Neuron (in vitro differentiated cells): ENCODE measurements at regions not wholly inside any gene's neighbourhood (a gene's known extent, or its start where the extent isn't known, plus 50 kb on each side); places are given as distances from the start of the nearest gene placed in this dataset.
"Not testable (repeated sequence)": the region's sequence is repeated elsewhere in the genome, so short reads cannot be mapped to it uniquely, and the experiment has no call there.

Experiments
- H2AFZ ChIP-seq: one replicate; pipeline ENCODE4 v1.6.1; 2013; ENCODE audit warnings: low read depth, mild to moderate bottlenecking, inconsistent platforms, low read length, moderate library complexity
- H3K27me3 ChIP-seq: one replicate; pipeline ENCODE4 v1.6.1; 2013; ENCODE audit warnings: low read length; ENCODE audit not compliant: insufficient read depth
- H3K36me3 ChIP-seq: one replicate; pipeline ENCODE4 v1.6.1; 2013; ENCODE audit warnings: low read length; ENCODE audit not compliant: insufficient read depth
- H3K4me1 ChIP-seq: one replicate; pipeline ENCODE4 v1.6.1; 2013; ENCODE audit warnings: low read length; ENCODE audit not compliant: insufficient read depth
- H3K4me3 ChIP-seq: 2 replicates; pipeline ENCODE4 v1.5.1; 2013; ENCODE audit warnings: mild to moderate bottlenecking, low read length, moderate library complexity
- H3K9me3 ChIP-seq: one replicate; pipeline ENCODE4 v1.6.1; 2013; ENCODE audit warnings: low read length

GRCh38 chr4:81300352-81300751, 85.3 kb upstream of the PRKG2 start:
- H3K27me3 ChIP-seq, H3K4me3 ChIP-seq, H2AFZ ChIP-seq, H3K9me3 ChIP-seq, H3K36me3 ChIP-seq, H3K4me1 ChIP-seq: not testable (repeated sequence)

GRCh38 chr4:81290813-81291212, 75.8 kb upstream of the PRKG2 start:
- no peaks in the 10 kb centered on the region for H3K4me1 ChIP-seq
- H3K9me3 ChIP-seq: no peaks in the 10 kb centered on the region
- no peak overlapping the region for H3K4me3 ChIP-seq
- H3K36me3 ChIP-seq: no peaks in the 10 kb centered on the region
- no peaks in the 10 kb centered on the region for H3K27me3 ChIP-seq
- no peak overlapping the region for H2AFZ ChIP-seq

- Histone ChIP-seq H3K4me1 (no peaks in the 10 kb centered on the region), H2AFZ (no peak overlapping the region), H3K9me3 (no peaks in the 10 kb centered on the region), H3K36me3 (no peaks in the 10 kb centered on the region), H3K27me3 (no peaks in the 10 kb centered on the region), H3K4me3 (no peak overlapping the region)
These were observed 72.1 kb upstream of the PRKG2 start for GRCh38 chr4:81287101-81287500.

- no peak overlapping the region for H3K4me3 ChIP-seq
- no peak overlapping the region for H2AFZ ChIP-seq
- H3K4me1 ChIP-seq: no peaks in the 10 kb centered on the region
These were observed 67.1 kb upstream of the PRKG2 start for GRCh38 chr4:81282131-81282530.

GRCh38 chr4:81274460-81274859, 59.4 kb upstream of the PRKG2 start:
- Histone ChIP-seq H3K4me1 (no peaks in the 10 kb centered on the region), H3K9me3 (no peaks in the 10 kb centered on the region), H3K27me3 (no peaks in the 10 kb centered on the region), H3K4me3 (no peak overlapping the region), H2AFZ (no peak overlapping the region), H3K36me3 (no peaks in the 10 kb centered on the region)

More at GRCh38 chr4:81282131-81282530, 67.1 kb upstream of the PRKG2 start:
- Histone ChIP-seq H3K36me3 (no peaks in the 10 kb centered on the region), H3K9me3 (no peaks in the 10 kb centered on the region), H3K27me3 (no peaks in the 10 kb centered on the region)

GRCh38 chr4:81272671-81273070, 57.6 kb upstream of the PRKG2 start:
- no peaks in the 10 kb centered on the region for H3K27me3 ChIP-seq
- H3K36me3 ChIP-seq: no peaks in the 10 kb centered on the region
- no peaks in the 10 kb centered on the region for H3K4me1 ChIP-seq
- no peak overlapping the region for H3K4me3 ChIP-seq
- no peaks in the 10 kb centered on the region for H3K9me3 ChIP-seq
- H2AFZ ChIP-seq: no peak overlapping the region
